SHP77 (cell line): ENCODE measurements at regions not wholly inside any gene's neighbourhood (a gene's known extent, or its start where the extent isn't known, plus 50 kb on each side); places are given as distances from the start of the nearest gene placed in this dataset.
A peak's percentile ranks its signal among the peaks of the same experiment; 100 is the strongest.
"Not testable (repeated sequence)": the region's sequence is repeated elsewhere in the genome, so short reads cannot be mapped to it uniquely, and the experiment has no call there.

ENCODE experiments used
- DNase-seq, 2 experiments: peaks; one replicate each; lab custom pipeline; 2025; lab: John Stamatoyannopoulos, UW

GRCh38 chr11:130675371-130675821 lies 227.0 kb downstream of the ADAMTS15 start:
- peak in 1 of 2 experiments; percentile 8 for DNase-seq

DNA sequence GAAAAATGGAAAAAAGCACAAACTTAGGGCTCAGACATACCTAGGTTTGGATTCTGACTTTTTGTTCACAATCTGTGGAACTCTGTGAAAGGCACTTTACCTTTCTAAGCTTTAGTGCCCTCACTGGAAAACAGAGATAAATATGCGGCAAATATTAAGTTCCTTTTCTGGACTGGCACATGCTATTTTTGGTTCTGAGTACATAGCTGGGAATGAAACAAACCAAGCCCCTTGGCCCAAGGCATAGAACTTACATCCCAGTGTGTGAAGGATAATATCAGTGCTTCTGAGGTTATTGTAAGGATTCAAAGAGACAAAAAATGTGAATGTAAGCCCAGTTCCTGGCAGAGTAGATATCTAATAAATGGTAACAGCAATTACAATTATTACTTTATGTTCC lies 227.5 kb downstream of the ADAMTS15 start:
- no peak for DNase-seq

DNA sequence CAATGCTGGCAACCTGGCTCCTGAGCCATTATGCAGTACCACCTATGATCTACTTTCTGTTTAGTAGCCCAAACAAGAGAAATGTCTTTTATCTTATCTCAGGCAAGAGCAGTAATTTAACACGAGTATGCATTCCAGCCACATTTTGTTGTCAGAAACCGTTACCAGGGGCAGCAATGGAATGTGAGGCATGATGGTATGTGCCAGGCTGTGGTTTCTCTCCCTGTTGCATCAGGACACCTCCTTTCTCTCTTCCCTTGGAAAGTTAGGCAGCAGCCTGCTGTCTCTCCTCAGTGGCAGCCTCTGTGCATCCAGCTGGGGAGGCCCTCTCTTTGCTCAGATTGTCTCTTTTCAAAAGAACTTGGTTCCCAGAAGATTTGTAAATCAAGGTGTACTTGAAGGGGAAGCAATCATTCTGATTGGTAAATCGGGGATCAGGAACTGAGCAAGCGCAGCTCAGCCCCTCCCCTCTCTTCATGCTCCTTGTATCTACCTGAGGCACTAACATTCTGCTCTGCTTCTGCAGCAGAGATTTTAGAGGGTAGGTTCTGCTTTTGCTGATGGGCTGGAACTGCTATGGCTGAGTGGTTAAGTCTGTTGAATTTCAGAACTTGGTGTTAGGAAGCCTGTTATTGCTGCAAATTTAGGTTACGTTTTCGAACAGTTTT lies 229.2 kb downstream of the ADAMTS15 start:
- no peak for DNase-seq

- DNase-seq = no peak
These were observed 230.8 kb downstream of the ADAMTS15 start for GRCh38 chr11:130679247-130679646.

- not testable (repeated sequence) for DNase-seq
These were observed 233.8 kb downstream of the SNX19 start for GRCh38 chr11:130682471-130682870.

GRCh38 chr11:130689222-130689908 lies 226.9 kb downstream of the SNX19 start:
- no peak for DNase-seq

DNA sequence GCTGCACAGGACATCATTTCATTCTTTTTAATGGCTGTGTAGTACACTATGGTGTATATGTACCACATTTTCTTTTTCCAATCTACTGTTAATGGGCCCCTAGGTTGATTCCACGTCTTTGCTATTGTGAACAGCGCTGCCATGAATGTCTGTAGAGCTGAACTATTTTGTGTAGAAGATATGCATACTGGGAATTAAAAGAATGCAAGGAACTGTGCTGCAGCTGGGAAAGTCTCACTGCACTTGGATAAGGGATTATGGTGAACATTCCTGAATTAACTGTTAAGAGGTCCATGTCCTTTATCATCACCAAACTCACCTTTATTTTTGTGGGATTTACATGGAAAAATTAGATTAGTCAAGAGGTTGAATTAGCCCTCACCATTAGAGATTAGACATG lies 224.7 kb downstream of the SNX19 start:
- no peak for DNase-seq

DNA sequence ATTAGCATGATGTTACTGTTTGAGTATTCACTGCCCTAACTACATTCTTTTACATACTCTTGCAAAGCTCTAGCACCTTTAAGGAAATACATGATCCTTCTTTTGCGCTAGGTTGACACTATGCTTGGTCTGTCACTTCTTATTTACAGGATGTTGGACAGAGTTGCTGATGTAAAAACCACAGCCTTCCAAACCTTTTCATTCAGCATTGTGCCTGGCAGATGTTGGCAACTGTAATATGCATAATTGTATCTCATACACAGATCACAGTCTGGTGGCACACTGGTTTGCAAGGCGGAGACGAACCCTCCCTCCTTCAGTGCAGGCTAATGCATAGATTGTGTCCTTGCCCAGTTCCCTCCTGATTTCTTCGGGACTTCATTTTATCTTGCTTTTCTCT lies 224.1 kb downstream of the SNX19 start:
- no peak for DNase-seq

DNA sequence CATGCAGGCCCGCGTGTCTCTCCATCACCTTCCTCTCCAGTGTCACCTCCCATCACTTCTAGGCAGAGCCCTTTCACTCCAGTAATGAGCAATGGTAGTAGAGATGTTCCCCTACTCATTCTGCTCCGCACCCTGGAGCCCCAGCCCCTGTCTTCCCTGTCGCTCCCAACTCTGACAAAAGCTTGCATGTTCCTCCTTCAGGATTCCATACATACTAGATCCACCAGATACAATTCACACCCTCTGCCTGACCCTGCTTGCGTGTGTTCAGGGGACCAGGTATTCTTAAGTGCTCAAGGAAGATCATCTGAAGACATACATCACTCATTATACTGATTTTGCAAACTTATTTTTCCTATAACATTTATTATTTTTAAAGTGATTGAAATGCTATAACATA lies 222.7 kb downstream of the SNX19 start:
- DNase-seq = no peak

GRCh38 chr11:130694488-130695045 lies 221.7 kb downstream of the SNX19 start:
- no peak for DNase-seq

DNA sequence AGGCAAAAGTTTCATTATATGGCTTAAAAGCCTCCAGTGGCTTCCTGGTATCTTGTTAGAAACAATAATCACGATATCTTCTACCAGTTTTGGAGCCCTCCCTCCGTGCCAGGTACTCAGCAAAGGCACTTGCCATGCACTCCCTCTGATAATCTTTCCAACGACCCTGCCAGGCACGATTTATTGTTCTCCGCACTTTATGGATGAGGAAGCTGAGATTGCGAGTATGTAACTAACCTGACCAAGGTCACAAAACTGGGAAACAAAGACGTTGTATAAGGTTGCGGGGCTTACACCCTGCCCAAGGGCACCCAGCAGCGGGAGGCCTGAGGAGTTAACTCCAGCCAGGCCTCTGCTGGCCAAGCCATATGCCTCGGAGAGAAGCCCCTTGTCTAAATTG lies 218.1 kb downstream of the SNX19 start:
- no peak for DNase-seq

- DNase-seq = no peak
These were observed 216.7 kb downstream of the SNX19 start for GRCh38 chr11:130699561-130699960.

DNA sequence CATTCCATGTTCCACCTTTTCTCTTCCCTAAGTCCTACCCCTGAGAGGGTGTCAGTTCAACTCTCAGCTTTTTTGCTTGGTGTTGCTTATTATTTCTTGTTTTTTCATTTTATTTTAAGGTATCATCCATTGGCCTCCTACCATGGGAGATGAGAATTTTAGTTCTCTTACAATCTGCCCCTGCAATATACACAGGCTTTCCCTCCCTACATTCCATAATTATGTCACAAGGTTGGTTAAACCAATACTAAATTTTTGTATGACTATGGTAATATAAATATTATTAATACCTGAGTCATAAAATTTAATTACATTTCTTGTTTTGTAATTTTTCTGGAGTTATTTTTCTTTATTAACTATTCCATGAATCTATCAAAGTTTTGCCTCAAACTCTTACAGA lies 216.2 kb downstream of the SNX19 start:
- no peak for DNase-seq

- DNase-seq = no peak
These were observed 212.6 kb downstream of the SNX19 start for GRCh38 chr11:130703489-130704190.

DNA sequence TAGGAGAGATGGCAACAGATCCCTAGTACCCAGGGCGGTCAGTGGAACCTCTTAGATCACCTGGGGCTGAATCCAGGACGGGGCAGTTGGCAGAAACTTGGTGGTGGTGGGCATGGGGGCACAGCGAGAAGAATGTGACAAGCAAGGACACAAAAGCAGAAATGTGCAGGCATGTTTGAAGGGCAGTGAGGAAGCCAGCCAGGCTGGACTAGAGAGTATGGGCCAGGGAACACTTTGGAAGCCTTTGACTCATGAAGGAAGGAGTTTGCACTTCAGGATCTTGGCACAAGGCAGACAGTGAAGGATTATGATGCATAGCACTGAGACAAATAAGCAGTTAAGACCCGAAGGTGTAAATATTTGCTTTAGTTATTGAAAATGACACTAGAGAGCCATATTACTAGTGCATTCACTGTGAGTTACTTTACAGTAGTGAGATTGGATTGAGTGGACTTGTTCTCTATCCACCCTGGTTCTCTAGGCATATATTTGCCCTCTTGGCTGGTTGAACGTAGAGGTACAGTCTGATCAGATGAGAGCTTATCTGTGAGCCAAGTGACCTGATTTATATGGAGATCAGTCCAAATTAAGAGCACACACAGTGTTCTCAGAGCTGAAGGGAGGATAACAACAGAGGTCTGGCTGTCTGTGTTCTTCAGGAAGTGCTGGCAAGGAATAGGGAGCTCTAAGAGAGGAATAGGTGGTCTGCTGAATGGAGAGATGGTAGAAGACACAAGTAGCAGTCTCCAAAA lies 210.4 kb downstream of the SNX19 start:
- DNase-seq = no peak

GRCh38 chr11:130706572-130706971 lies 209.7 kb downstream of the SNX19 start:
- DNase-seq = no peak

DNA sequence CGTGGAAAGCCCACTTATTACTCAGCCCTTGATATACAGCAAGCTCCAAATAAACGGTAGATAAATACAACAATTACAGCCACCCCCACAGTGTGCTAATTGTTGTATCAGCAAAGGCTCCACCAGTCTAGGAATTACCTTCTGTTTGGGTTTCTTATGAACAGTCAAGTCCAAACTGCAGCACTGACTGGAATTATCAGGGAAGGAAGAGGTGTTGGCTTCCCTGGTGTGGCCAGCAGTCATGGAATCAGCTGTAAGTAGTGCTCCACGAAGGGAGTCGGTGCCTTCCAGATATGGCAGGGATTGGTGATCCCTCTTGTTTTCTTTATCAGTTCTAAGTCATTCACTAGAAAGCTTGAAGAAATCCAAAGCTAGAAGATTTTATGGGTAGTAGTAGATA lies 209.1 kb downstream of the SNX19 start:
- DNase-seq = no peak

DNA sequence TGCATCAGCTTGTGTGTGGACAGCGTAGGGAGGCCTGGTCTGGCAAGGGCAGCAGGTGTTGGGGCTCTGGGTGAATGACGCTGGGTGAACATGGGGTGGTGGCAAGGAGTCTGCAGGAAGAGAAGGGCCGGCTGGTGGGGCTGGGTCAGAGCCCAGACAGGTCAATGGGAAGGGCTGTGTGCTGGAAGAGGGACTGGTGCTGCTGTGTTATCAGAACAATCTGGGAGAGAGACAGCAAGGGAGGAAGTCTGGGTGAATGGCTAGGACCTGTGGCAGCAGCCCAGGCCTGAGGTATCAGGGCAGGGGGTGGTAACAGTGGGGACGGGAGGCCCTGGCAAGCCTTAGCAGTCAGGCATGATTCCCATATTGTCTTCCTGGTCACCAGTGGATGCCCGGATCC lies 206.7 kb downstream of the SNX19 start:
- no peak for DNase-seq

DNA sequence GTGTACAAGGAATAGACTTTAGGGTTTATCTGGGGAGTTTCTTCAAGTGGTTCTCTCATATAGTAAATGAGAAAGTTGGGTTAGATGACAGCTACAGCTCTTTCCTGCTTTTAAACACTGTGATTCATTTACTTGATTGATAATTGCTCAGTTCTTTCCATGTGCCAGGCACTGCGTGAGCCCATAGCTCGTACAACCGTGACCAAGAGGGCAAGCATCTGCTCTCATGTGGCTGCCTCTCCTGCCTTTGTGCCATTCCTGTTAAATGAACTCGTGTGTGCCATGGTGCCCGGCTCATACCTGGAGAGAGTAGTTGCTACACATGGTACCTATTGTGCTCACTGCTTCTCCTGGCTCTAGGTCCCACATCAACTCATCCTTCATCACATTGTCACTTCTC lies 206.3 kb downstream of the SNX19 start:
- DNase-seq = no peak

DNA sequence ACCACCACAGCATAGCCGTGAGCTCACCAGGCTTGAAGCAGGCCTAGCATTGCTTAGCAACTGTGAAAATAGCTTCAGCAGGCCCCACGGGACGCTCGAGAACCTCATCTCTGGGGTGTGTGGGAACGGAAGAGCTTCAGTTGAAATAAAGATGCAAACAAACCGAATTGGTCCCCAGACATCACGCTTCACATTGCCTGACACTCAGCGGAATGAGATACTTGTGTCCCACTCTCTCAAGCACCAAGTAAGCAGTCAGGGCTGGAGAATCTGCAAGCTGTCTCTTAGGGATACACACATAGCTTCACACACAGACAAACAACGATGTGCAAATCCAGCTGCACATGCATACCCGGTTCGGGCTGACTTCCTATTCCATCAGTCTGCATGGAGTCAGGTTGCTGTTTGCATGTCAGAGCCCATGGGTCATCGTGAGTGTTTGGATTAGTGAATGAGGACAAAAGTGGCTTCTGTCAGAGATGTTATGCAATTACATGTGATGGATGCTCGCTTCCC lies 205.7 kb downstream of the SNX19 start:
- DNase-seq = peak; percentile 70

DNA sequence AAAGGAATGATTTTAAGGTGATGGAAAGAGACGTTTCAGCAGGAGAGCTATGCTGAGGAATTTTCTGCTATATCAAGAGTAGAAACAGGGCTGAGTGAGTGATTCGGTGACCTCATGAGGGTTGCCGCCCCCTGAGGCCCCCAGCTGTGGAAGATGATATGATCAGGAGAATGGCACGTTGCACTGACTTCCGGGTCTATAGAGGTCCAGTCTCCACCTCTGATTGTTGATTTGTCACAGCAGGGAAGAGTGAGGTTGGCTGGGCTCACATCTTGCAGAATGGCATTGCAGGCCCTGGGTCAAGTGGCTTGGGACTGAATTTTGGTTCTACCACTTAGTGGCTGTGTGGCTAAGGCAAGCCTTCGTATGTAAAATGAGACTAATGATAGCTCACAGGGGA lies 205.1 kb downstream of the SNX19 start:
- peak in 1 of 2 experiments; percentile 3 for DNase-seq

DNA sequence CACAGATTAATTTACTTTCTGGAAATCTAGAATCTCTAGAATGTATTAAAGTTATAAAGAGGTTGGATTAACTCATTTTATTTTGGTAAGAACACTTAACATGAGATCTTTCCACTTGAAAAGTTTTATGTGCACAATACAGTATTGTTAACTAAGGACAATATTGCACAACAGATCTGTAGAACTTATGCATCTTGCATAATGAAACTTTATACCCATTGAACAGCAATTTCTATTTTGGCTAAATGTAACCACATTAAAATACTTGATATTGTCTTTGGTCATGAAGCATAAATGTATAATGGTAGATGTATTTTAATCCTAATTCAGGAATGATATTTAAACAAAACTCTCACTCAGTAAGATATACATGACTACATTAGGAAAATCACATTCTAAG lies 203.8 kb downstream of the SNX19 start:
- DNase-seq = no peak
